Small intestine (tissue), 7 donors: ENCODE measurements at regions not wholly inside any gene's neighbourhood (a gene's known extent, or its start where the extent isn't known, plus 50 kb on each side); places are given as distances from the start of the nearest gene placed in this dataset.

Experiments used
- DNase-seq, 2 donors: peaks; one replicate each; pipeline versions ENCODE4 v3.0.0 to v3.0.0-alpha.2; 2013
- FAIRE-seq: peaks from 2 replicates; lab custom pipeline; 2012; peaks lifted over from hg19 to GRCh38; lab: Jason Lieb, UNC
- H3K27ac ChIP-seq, 3 donors: one replicate each; pipeline ENCODE4 v1.5.1; 2013; ENCODE audit warnings: low read length in 2 of 3, mild to moderate bottlenecking in 2 of 3, control low read depth in 1 of 3, inconsistent platforms in 1 of 3, low read depth in 1 of 3, moderate library complexity in 1 of 3
- H3K27me3 ChIP-seq, 3 donors: one replicate each; pipeline ENCODE4 v1.6.1; 2013; ENCODE audit warnings: low read length in 3 of 3, inconsistent platforms in 1 of 3; ENCODE audit not compliant: control insufficient read depth in 3 of 3, insufficient read depth in 3 of 3
- H3K36me3 ChIP-seq, 3 donors: one replicate each; pipeline ENCODE4 v1.6.1; 2013; ENCODE audit warnings: low read length in 3 of 3, inconsistent platforms in 1 of 3, low read depth in 1 of 3, mild to moderate bottlenecking in 1 of 3, moderate library complexity in 1 of 3; ENCODE audit not compliant: control insufficient read depth in 3 of 3, insufficient read depth in 2 of 3
- H3K4me1 ChIP-seq, 3 donors: one replicate each; pipeline ENCODE4 v1.6.1; 2013; ENCODE audit warnings: low read length in 2 of 3, inconsistent platforms in 1 of 3, low read depth in 1 of 3, mild to moderate bottlenecking in 1 of 3, moderate library complexity in 1 of 3; ENCODE audit not compliant: control insufficient read depth in 3 of 3, insufficient read depth in 2 of 3
- H3K4me3 ChIP-seq, 3 donors: one replicate each; pipeline ENCODE4 v1.5.1; 2013; ENCODE audit warnings: low read length in 3 of 3, control low read depth in 1 of 3, inconsistent platforms in 1 of 3, low read depth in 1 of 3, mild to moderate bottlenecking in 1 of 3, moderate library complexity in 1 of 3
- H3K9me3 ChIP-seq, 2 donors: one replicate each; pipeline ENCODE4 v1.6.1; 2013; ENCODE audit warnings: low read depth in 1 of 2, low read length in 1 of 2; ENCODE audit not compliant: control insufficient read depth in 2 of 2, insufficient read depth in 1 of 2
- WGBS, 3 donors: extraction: QIAGEN DNeasy Blood & Tissue Kit; methylation state at CpG; one replicate each; pipeline ENCODE4 v1.1.7; 2013; 5-methylcytosine and 5-hydroxymethylcytosine counted together
- donor health status: healthy with polysubstance abuse.
- donor health status: control.
- donor health status: control.
- donor health status: Bipolar disorder and iron deficiency.
- donor health status: healthy.

DNA sequence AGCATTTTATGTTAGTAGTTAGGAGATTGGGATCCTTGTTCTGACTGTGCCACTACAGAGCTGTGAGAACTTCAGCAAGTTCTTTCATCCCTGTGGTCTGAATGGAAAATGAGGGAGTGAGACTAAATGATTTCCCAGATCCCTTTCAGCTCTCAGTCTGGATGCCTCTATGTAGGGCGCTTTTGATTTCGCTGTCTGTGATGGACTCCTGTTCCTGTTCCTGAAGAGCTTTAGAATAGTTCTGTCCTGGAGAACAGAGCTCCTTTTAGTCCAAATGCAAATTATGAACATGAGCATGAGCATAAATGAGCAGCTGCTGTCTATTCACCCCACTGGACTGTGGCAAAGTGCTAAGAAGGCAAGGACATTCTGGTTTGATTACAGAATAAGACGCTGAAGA, 61.4 kb upstream of the NT5E start:
- no peak for DNase-seq
- WGBS, 3 donors = 80 to 92% (median 85%) methylated on average over 3 of the region's 3 CpGs
- H3K27me3 ChIP-seq = no peaks in the 10 kb centered on the region
- H3K36me3 ChIP-seq = no peaks in the 10 kb centered on the region
- no peak for FAIRE-seq
- peaks cover 0 to 30% (median 4%) of the 10 kb centered on the region in 3 donors for H3K4me1 ChIP-seq
- peak overlapping the region in 1 of 3 donors; percentile 68 for H3K27ac ChIP-seq
- no peaks in the 10 kb centered on the region for H3K9me3 ChIP-seq
- H3K4me3 ChIP-seq = peak overlapping the region in 1 of 3 donors; percentile 9

DNA sequence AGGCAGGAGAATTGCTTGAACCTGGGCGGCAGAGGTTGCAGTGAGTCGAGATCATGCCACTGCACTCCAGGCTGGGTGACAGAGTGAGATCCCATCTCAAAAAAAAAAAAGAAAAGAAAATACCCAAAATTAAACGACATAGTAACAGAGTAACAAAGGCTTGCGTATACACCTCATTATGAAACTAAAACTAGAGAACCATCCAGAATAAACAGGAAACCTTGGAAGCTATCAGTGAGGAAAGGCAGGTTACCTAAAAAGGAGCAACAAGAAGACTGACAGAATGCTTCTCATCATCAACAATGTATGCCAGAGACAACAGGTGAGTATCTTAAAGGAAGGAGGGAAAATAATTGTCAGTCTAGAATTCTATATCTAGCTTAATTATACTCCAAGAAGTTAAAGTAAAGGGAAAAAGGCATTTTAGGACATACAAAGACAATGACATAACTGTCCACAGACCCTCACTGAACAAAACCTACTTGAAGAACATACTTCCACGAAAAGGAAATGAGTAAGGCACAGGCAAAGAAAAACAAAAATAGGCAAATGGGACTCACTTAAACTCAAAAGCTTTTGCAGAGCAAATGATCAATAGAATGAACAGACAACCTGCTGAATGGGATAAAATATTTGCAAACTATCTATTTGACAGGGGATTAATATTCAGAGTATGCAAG, 64.1 kb upstream of the NT5E start:
- Histone ChIP-seq H3K27ac (no peak overlapping the region), H3K27me3 (no peaks in the 10 kb centered on the region), H3K9me3 (no peaks in the 10 kb centered on the region), H3K36me3 (no peaks in the 10 kb centered on the region), H3K4me3 (no peak overlapping the region), H3K4me1 (peaks cover 0 to 28% (median 0%) of the 10 kb centered on the region in 3 donors)
- DNase-seq (no peak), FAIRE-seq (no peak)
- 66 to 81% (median 76%) methylated on average over 5 of the region's 5 CpGs for WGBS, 3 donors

DNA sequence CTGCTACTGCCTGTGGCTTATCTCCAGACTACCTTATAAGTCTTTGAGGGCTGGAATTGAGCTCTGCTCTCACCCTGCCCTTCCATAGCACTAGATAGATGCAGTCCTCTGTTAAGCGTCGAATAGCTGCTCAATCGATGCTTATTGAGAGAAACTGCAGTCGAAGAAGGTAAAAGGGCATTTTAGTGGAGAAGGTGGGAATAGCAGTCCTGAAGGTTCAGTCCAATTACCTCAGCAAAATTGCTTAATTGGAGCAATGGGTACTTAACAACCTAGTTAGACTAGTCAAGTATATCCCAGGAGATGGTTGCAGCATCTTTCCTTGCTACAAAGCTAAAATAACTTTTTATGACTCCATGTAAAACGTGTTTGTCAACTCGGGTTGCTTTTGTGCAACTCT, 66.8 kb upstream of the NT5E start:
- no peaks in the 10 kb centered on the region for H3K27me3 ChIP-seq

DNA sequence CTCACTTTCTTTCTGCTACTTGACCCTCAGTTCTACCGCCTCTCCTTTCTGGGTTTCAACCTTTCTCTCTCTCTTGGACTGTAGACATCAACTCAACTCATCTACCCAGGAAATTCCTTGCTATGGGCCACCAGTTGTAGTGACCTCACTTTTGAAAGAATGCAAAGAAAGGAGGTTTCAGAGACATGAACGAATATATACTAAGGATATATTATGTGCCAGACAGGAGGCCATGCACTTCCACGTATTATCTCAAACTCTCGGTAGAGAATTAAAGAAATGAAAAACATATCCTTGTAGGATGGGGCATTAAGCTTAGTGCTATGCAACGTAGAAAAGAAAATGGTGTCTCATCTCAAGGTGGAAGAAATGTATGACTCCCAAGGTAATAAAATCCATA, 67.3 kb upstream of the NT5E start:
- 81 to 88% (median 86%) methylated on average over 5 of the region's 5 CpGs for WGBS, 3 donors
- H3K27me3 ChIP-seq = no peaks in the 10 kb centered on the region
- DNase-seq (no peak), FAIRE-seq (no peak)
- H3K4me3 ChIP-seq = no peak overlapping the region
- peaks cover 0 to 2% of the 10 kb centered on the region in 2 donors for H3K9me3 ChIP-seq
- peaks cover 0 to 7% (median 0%) of the 10 kb centered on the region in 3 donors for H3K4me1 ChIP-seq
- H3K27ac ChIP-seq = no peak overlapping the region
- no peaks in the 10 kb centered on the region for H3K36me3 ChIP-seq

More for the DNA sequence above, 66.8 kb upstream of the NT5E start:
- H3K9me3 ChIP-seq = no peaks in the 10 kb centered on the region
- DNase-seq (no peak), FAIRE-seq (no peak)
- WGBS, 3 donors = 19 to 52% (median 42%) methylated on average over 6 of the region's 6 CpGs
- no peaks in the 10 kb centered on the region for H3K36me3 ChIP-seq
- H3K4me3 ChIP-seq = no peak overlapping the region
- no peak overlapping the region for H3K27ac ChIP-seq
- H3K4me1 ChIP-seq = peaks cover 0 to 8% (median 0%) of the 10 kb centered on the region in 3 donors

DNA sequence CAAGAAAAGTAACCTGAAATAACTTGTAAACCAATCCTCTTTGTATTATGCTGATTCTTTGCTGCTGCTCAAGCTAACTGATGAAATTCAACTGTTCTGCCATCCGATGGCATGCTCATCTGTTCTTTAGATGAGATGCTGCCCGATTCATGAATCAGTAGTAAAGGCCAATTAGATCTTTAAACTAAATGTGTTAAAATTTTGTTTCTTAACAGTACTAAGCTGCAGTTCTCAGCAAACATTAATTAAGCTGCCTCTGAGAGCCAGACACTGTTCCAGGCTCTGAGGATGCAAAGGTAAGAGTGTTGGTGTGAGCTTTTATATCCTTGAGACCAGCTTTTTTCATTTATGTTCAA, 77.0 kb upstream of the NT5E start:
- WGBS, 3 donors = 60 to 91% (median 67%) methylated on average over 2 of the region's 2 CpGs
- peaks cover 0 to 4% of the 10 kb centered on the region in 2 donors for H3K9me3 ChIP-seq

DNA sequence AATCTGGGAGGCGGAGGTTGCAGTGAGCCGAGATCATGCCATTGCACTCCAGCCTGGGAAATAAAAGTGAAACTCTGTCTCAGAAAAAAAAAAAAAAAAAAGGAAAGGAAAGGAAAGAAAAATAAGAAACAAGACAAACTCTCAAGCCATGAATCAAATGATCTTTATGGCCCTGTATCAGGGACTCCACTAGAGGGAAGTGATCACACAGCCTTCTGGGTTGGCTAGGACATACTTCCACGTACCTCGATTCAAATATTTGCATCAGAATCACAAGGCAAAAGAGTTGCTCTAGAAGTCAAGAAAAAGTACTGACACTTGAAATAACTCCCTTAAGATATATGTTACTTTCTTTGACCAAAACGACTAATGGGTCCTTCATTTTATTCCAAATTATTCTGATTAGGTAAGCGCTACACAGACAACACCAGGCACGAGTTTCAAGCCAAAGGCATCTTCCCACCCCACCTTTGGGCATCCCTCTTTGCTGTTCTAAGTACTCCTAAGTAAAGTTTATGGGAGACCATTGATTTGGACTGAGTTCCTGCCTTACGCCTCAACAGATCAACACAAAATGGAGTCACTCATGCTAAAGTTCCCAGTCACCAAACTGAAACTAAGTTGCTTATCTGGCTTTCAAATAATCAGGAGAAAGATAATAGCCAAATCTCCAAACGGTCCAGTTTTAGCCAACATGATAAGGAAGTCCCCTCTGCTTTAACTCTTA, 77.5 kb upstream of the NT5E start:
- FAIRE-seq = no peak
- no peaks in the 10 kb centered on the region for H3K36me3 ChIP-seq
- WGBS, 3 donors = 71 to 76% (median 73%) methylated on average over 9 of the region's 9 CpGs

More for the DNA sequence above, 77.0 kb upstream of the NT5E start:
- DNase-seq (no peak), FAIRE-seq (no peak)
- Histone ChIP-seq H3K27ac (no peak overlapping the region), H3K4me1 (no peaks in the 10 kb centered on the region), H3K4me3 (no peak overlapping the region), H3K27me3 (no peaks in the 10 kb centered on the region), H3K36me3 (no peaks in the 10 kb centered on the region)

DNA sequence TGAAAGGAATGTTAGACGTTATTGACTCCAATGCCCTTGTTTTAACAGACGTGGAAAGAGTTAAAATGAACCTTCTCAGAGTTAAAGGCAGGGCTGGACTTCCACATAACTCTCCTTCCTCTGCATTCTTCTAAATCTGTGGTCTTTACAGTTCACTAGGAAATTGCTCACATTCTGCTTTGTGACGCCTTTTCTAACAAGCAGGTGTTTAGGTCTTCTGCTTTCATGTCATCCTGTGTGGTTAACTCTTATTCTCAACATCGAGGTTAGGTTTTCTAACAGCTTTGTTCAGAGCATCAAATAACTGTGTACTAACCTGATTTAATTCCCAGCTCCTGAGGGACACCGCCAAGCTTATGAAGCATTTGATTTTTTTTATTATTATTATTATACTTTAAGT, 81.3 kb upstream of the NT5E start:
- WGBS, 3 donors = 58 to 74% (median 65%) methylated on average over 5 of the region's 5 CpGs
- no peak for DNase-seq
- Histone ChIP-seq H3K4me3 (no peak overlapping the region), H3K4me1 (no peaks in the 10 kb centered on the region), H3K9me3 (no peaks in the 10 kb centered on the region), H3K27ac (no peak overlapping the region), H3K27me3 (no peaks in the 10 kb centered on the region), H3K36me3 (no peaks in the 10 kb centered on the region)
- no peak for FAIRE-seq

More for the DNA sequence above, 77.5 kb upstream of the NT5E start:
- Histone ChIP-seq H3K4me3 (no peak overlapping the region), H3K9me3 (peaks cover 0 to under 1% of the 10 kb centered on the region in 2 donors), H3K27ac (no peak overlapping the region), H3K4me1 (no peaks in the 10 kb centered on the region), H3K27me3 (no peaks in the 10 kb centered on the region)
- no peak for DNase-seq

DNA sequence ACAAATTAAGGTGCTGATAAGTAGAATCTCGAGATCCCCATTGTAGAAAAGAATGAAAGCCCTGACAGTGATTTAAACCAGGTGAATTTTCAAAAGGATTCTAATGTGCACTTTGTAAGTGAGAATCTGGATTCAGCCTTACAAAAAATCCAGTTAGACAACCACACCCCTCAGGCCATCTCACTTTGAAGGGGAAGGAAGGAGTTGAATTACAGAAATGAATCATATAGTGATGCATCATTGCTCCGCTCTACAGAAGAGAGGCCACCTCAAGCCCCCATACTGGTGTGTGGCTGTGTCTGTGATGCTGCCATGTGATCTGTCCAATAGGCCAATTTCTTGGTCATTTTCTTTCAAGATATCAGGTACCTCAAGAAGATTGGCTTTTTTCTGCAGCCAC, 85.5 kb upstream of the NT5E start:
- Histone ChIP-seq H3K27me3 (no peaks in the 10 kb centered on the region), H3K9me3 (no peaks in the 10 kb centered on the region), H3K4me1 (peaks cover 0 to 4% (median 0%) of the 10 kb centered on the region in 3 donors), H3K4me3 (no peak overlapping the region), H3K27ac (no peak overlapping the region), H3K36me3 (no peaks in the 10 kb centered on the region)
- FAIRE-seq (no peak), DNase-seq (no peak)
- WGBS, 3 donors = 69 to 76% (median 72%) methylated on average over 2 of the region's 2 CpGs
